HEK293 (cell line): ENCODE measurements at regions not wholly inside any gene's neighbourhood (a gene's known extent, or its start where the extent isn't known, plus 50 kb on each side); places are given as distances from the start of the nearest gene placed in this dataset.

Experiments
- CTCF ChIA-PET: fragments of 350-600 bp; formaldehyde crosslinking; extraction: SDS; loops from one replicate; lab custom pipeline; 2021; ENCODE audit warnings: antibody characterized with exemption; lab: Yijun Ruan, JAX
- POLR2A ChIA-PET: fragments of 300-600 bp; formaldehyde crosslinking; extraction: SDS; loops from one replicate; lab custom pipeline; 2020; ENCODE audit warnings: antibody characterized with exemption, inconsistent platforms; lab: Yijun Ruan, JAX
- H3K27ac ChIP-seq: fragments of 200-500 bp; sonication (Bioruptor generic); 2 replicates; pipeline ENCODE4 v1.5.1; 2014; ENCODE audit warnings: low read depth, low read length, control low read depth, inconsistent platforms; ENCODE audit errors: extremely low read depth
- H3K36me3 ChIP-seq, 2 experiments: fragments of 200-500 bp in 1 of 2; sonication (Bioruptor generic) in 1 of 2; 1 replicate in 1 of 2; 2 replicates in 1 of 2; pipeline ENCODE4 v1.5.1; 2014 to 2017; ENCODE audit warnings: inconsistent platforms in 2 of 2, low read length in 2 of 2; ENCODE audit not compliant: control insufficient read depth in 2 of 2, insufficient read depth in 1 of 2
- H3K4me1 ChIP-seq: fragments of 200-500 bp; sonication (Bioruptor generic); 2 replicates; pipeline ENCODE4 v1.5.1; 2014; ENCODE audit warnings: mild to moderate bottlenecking, low read length, inconsistent platforms; ENCODE audit not compliant: control insufficient read depth, insufficient read depth
- H3K4me3 ChIP-seq: 2 replicates; pipeline ENCODE4 v1.5.1; 2011; ENCODE audit warnings: low read depth, mild to moderate bottlenecking, control low read depth, low read length, moderate library complexity
- H3K9me3 ChIP-seq: fragments of 200-500 bp; sonication (Bioruptor generic); 2 replicates; pipeline ENCODE4 v1.5.1; 2014; ENCODE audit warnings: low read depth, low read length, inconsistent platforms; ENCODE audit not compliant: control insufficient read depth, insufficient read depth
- BCL11B ChIP-seq: fragments of 450-650 bp; formaldehyde crosslinking; IDR thresholded peaks from 2 replicates; pipeline ENCODE4 v1.5.1; 2016; ENCODE audit warnings: low read depth, missing biosample characterization, missing genetic modification characterization
- HOXD13 ChIP-seq: sonication (generic); formaldehyde crosslinking; IDR thresholded peaks from 2 replicates; pipeline ENCODE4 v1.8.0; 2022; ENCODE audit warnings: missing genetic modification reagents, borderline replicate concordance
- INSM2 ChIP-seq: fragments of 450-650 bp; formaldehyde crosslinking; IDR thresholded peaks from 2 replicates; pipeline ENCODE4 v1.5.1; 2016; ENCODE audit warnings: missing biosample characterization, missing genetic modification characterization
- KLF10 ChIP-seq: fragments of 450-650 bp; IDR thresholded peaks from 2 replicates; pipeline ENCODE4 v1.5.1; 2018; ENCODE audit warnings: missing biosample characterization, mild to moderate bottlenecking, missing genetic modification characterization
- MYNN ChIP-seq: fragments of 450-650 bp; formaldehyde crosslinking; IDR thresholded peaks from 2 replicates; pipeline ENCODE4 v1.5.1; 2016; ENCODE audit warnings: missing biosample characterization, missing genetic modification characterization, borderline replicate concordance
- OSR2 ChIP-seq: fragments of 450-650 bp; formaldehyde crosslinking; IDR thresholded peaks from 2 replicates; pipeline ENCODE4 v1.5.1; 2016; ENCODE audit warnings: missing biosample characterization, missing genetic modification characterization
- SP3 ChIP-seq: fragments of 450-650 bp; formaldehyde crosslinking; IDR thresholded peaks from 2 replicates; pipeline ENCODE4 v1.5.1; 2016; ENCODE audit warnings: missing biosample characterization, missing genetic modification characterization
- ZNF10 ChIP-seq: fragments of 450-650 bp; formaldehyde crosslinking; IDR thresholded peaks from 2 replicates; pipeline ENCODE4 v1.5.1; 2017; ENCODE audit warnings: missing biosample characterization, missing genetic modification characterization
- ZNF146 ChIP-seq: fragments of 450-650 bp; formaldehyde crosslinking; IDR thresholded peaks from 2 replicates; pipeline ENCODE4 v1.5.1; 2016; ENCODE audit warnings: missing biosample characterization, missing genetic modification characterization
- ZNF280D ChIP-seq: fragments of 450-650 bp; formaldehyde crosslinking; IDR thresholded peaks from 2 replicates; pipeline ENCODE4 v1.5.1; 2016; ENCODE audit warnings: missing biosample characterization, missing genetic modification characterization
- ZNF530 ChIP-seq: fragments of 450-650 bp; formaldehyde crosslinking; IDR thresholded peaks from 2 replicates; pipeline ENCODE4 v1.5.1; 2016; ENCODE audit warnings: low read depth, missing biosample characterization, missing genetic modification characterization
- ZNF549 ChIP-seq: fragments of 450-650 bp; IDR thresholded peaks from 2 replicates; pipeline ENCODE4 v1.5.1; 2018; ENCODE audit warnings: missing biosample characterization, missing genetic modification characterization, mild to moderate bottlenecking, inconsistent platforms, moderate library complexity
- ZNF560 ChIP-seq: fragments of 450-650 bp; formaldehyde crosslinking; IDR thresholded peaks from 2 replicates; pipeline ENCODE4 v1.5.1; 2017; ENCODE audit warnings: missing biosample characterization, missing genetic modification characterization, borderline replicate concordance
- ZNF664 ChIP-seq: fragments of 450-650 bp; formaldehyde crosslinking; IDR thresholded peaks from 2 replicates; pipeline ENCODE4 v1.5.1; 2016; ENCODE audit warnings: missing biosample characterization, missing genetic modification characterization
- ZNF791 ChIP-seq: fragments of 450-650 bp; formaldehyde crosslinking; IDR thresholded peaks from 2 replicates; pipeline ENCODE4 v1.5.1; 2016; ENCODE audit warnings: missing biosample characterization, missing genetic modification characterization
- ZNF830 ChIP-seq: fragments of 450-650 bp; IDR thresholded peaks from 2 replicates; pipeline ENCODE4 v1.5.0; 2018; ENCODE audit warnings: missing biosample characterization, missing genetic modification characterization, low read depth, mild to moderate bottlenecking, moderate library complexity
- TF ChIP-seq, protein P1 (sequence below): fragments of 450-650 bp; formaldehyde crosslinking; IDR thresholded peaks from 2 replicates; pipeline ENCODE4 v1.5.1; 2016; ENCODE audit warnings: missing biosample characterization, missing genetic modification characterization
- TF ChIP-seq, protein P2 (sequence below): fragments of 450-650 bp; formaldehyde crosslinking; IDR thresholded peaks from 2 replicates; pipeline ENCODE4 v1.5.1; 2016; ENCODE audit warnings: missing biosample characterization, missing genetic modification characterization

GRCh38 chr4:125732632-125733031 is 417.9 kb downstream of the FAT4 start:
- no peak for TF ChIP-seq ZNF791 (tag by site-specific recombination)
- TF ChIP-seq ZNF830, result no peak
- TF ChIP-seq ZNF146 (tag by site-specific recombination), result no peak
- TF ChIP-seq, protein P1, sequence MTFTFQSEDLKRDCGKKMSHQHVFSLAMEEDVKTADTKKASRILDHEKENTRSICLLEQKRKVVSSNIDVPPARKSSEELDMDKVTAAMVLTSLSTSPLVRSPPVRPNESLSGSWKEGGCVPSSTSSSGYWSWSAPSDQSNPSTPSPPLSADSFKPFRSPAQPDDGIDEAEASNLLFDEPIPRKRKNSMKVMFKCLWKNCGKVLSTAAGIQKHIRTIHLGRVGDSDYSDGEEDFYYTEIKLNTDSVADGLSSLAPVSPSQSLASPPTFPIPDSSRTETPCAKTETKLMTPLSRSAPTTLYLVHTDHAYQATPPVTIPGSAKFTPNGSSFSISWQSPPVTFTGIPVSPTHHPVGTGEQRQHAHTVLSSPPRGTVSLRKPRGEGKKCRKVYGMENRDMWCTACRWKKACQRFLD (tag by site-specific recombination), result no peak
- TF ChIP-seq ZNF549 (tag by site-specific recombination), result no peak
- no peak for TF ChIP-seq BCL11B (tag by site-specific recombination)
- TF ChIP-seq ZNF560 (tag by site-specific recombination), result no peak
- TF ChIP-seq INSM2, result no peak
- TF ChIP-seq ZNF664 (tag by site-specific recombination), result no peak
- TF ChIP-seq, protein P2, sequence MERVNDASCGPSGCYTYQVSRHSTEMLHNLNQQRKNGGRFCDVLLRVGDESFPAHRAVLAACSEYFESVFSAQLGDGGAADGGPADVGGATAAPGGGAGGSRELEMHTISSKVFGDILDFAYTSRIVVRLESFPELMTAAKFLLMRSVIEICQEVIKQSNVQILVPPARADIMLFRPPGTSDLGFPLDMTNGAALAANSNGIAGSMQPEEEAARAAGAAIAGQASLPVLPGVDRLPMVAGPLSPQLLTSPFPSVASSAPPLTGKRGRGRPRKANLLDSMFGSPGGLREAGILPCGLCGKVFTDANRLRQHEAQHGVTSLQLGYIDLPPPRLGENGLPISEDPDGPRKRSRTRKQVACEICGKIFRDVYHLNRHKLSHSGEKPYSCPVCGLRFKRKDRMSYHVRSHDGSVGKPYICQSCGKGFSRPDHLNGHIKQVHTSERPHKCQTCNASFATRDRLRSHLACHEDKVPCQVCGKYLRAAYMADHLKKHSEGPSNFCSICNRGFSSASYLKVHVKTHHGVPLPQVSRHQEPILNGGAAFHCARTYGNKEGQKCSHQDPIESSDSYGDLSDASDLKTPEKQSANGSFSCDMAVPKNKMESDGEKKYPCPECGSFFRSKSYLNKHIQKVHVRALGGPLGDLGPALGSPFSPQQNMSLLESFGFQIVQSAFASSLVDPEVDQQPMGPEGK (tag by site-specific recombination), result no peak
- no peak for TF ChIP-seq SP3 (tag by site-specific recombination)
- no peak for TF ChIP-seq OSR2 (tag by site-specific recombination)
- TF ChIP-seq MYNN (tag by site-specific recombination), result no peak
- ChIA-PET POLR2A (no interaction called here), CTCF (interaction anchor here (0.6 to 1.1 kb wide), 2 partner anchors 12 to 426 kb away, joined by 3 read pairs; no protein-coding TSS in a partner anchor)

DNA sequence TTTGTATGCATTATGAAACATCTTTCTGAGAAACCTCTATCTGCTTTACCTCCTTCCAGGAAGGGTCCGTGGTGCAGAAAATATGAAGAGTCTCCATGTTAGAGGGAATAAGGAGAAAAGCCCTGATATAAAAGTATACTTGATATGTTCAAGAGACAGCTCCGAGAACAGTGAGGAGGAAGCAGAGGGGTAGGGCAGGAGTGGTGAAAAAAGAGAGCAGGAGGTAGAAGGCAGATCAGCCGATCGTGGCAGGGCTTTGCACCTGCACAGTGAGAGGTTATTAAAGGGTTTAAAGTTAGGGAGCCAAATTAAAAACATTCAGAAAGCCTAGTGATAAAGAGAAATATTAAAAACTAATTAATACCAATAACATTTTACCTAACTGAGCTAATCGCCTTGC is 419.7 kb downstream of the FAT4 start:
- no peak overlapping the region for H3K4me3 ChIP-seq
- TF ChIP-seq ZNF10 (no peak), ZNF280D (no peak), INSM2 (no peak), HOXD13 (CRISPR knock-in tag) (no peak), ZNF664 (tag by site-specific recombination) (no peak), KLF10 (tag by site-specific recombination) (no peak), ZNF530 (tag by site-specific recombination) (no peak)
- ChIA-PET POLR2A (no interaction called here), CTCF (interaction anchor here (1.0 to 1.2 kb wide), 2 partner anchors 14 to 421 kb away, joined by 3 read pairs; no protein-coding TSS in a partner anchor)
- no peaks in the 10 kb centered on the region for H3K4me1 ChIP-seq
- H3K9me3 ChIP-seq, result no peaks in the 10 kb centered on the region
- H3K27ac ChIP-seq, result no peak overlapping the region
- H3K36me3 ChIP-seq, result no peaks in the 10 kb centered on the region

More at GRCh38 chr4:125732632-125733031, 417.9 kb downstream of the FAT4 start:
- Histone ChIP-seq H3K9me3 (no peaks in the 10 kb centered on the region), H3K36me3 (no peaks in the 10 kb centered on the region), H3K4me3 (no peak overlapping the region), H3K4me1 (no peaks in the 10 kb centered on the region), H3K27ac (no peak overlapping the region)
